Prostate gland (tissue), 2 donors: ENCODE measurements at regions not wholly inside any gene's neighbourhood (a gene's known extent, or its start where the extent isn't known, plus 50 kb on each side); places are given as distances from the start of the nearest gene placed in this dataset.

Source experiments
- DNase-seq: peaks from one replicate; pipeline ENCODE4 v3.0.0-alpha.2; 2019; ENCODE audit warnings: low spot score
- H3K27ac ChIP-seq, 2 donors: fragments of 200-600 bp; sonication (generic); 2 replicates each; pipeline ENCODE4 v1.5.1; 2017 to 2019
- H3K27me3 ChIP-seq: fragments of 200-600 bp; sonication (generic); replicated peaks from 2 replicates; pipeline ENCODE4 v1.5.1; 2019; ENCODE audit not compliant: insufficient read depth
- H3K36me3 ChIP-seq, 2 donors: fragments of 200-600 bp; sonication (generic); 1 replicate in 1 of 2; 2 replicates in 1 of 2; pipeline versions ENCODE4 v1.5.1 to v1.8.1; 2017 to 2019
- H3K4me1 ChIP-seq: fragments of 200-600 bp; sonication (generic); replicated peaks from 2 replicates; pipeline ENCODE4 v1.5.1; 2019
- H3K4me3 ChIP-seq, 2 donors: fragments of 200-600 bp; sonication (generic); 2 replicates each; pipeline ENCODE4 v1.5.1; 2017 to 2019
- H3K9me3 ChIP-seq: fragments of 200-600 bp; sonication (generic); 2 replicates; pipeline ENCODE4 v1.5.1; 2017
- CTCF ChIP-seq, 4 experiments: fragments of 200-600 bp in 2 of 4; fragments of 450-650 bp in 2 of 4; sonication (generic) in 2 of 4; IDR thresholded peaks; 1 replicate in 3 of 4; 2 replicates in 1 of 4; pipeline ENCODE4 v1.5.1; 2016 to 2019; ENCODE audit warnings: antibody characterized with exemption in 4 of 4, mild to moderate bottlenecking in 2 of 4, moderate library complexity in 2 of 4
- POLR2A ChIP-seq: fragments of 450-650 bp; IDR thresholded peaks from one replicate; pipeline ENCODE4 v1.6.1; 2016; ENCODE audit warnings: antibody characterized with exemption, mild to moderate bottlenecking
- POLR2AphosphoS5 ChIP-seq: sonication (generic); formaldehyde crosslinking; IDR thresholded peaks from one replicate; pipeline ENCODE4 v1.6.1; 2017; ENCODE audit warnings: antibody characterized with exemption
- WGBS: methylation state at CpG from one replicate; pipeline ENCODE4 v1.1.5; 2018; 5-methylcytosine and 5-hydroxymethylcytosine counted together
- intact Hi-C: fragments of 100-400 bp; cut with DNase I; formaldehyde crosslinking; loops from one replicate; pipeline ENCODE4 v1.14.2; 2022

DNA sequence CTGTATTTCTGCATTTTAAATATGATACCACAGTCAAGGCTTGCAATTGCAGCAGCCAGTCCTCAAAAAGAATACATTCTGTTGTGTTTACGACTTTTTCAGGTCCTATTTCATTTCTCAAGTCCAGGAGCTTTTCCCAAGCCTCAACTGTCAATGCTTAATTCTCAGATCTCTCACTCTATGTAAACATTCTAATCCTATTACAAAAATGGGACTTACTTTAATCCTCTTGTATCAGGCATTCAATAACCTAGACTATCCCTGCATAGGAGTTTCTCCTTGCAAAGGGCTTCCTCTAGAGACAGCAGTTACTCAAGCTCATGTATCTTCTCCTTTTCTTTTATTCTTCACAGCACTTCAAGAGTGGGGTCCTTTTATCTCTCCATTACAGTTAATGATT, 1293.0 kb downstream of the GRIK2 start:
- DNase-seq, result no peak
- TF ChIP-seq POLR2A (no peak), CTCF (IDR thresholded peaks at IDR 0.05) (no peak), POLR2AphosphoS5 (no peak)
- Histone ChIP-seq H3K4me1 (no peaks in the 10 kb centered on the region), H3K27me3 (no peaks in the 10 kb centered on the region), H3K9me3 (no peaks in the 10 kb centered on the region), H3K4me3 (no peak overlapping the region), H3K27ac (no peak overlapping the region), H3K36me3 (no peaks in the 10 kb centered on the region)
- 56% methylated on average over 1 of the region's 1 CpG for WGBS
- intact Hi-C loops, result no loop called here

GRCh38 chr6:102680413-102680812, 1286.9 kb downstream of the GRIK2 start:
- Histone ChIP-seq H3K27me3 (no peaks in the 10 kb centered on the region), H3K4me3 (no peak overlapping the region), H3K27ac (no peak overlapping the region), H3K4me1 (no peaks in the 10 kb centered on the region), H3K9me3 (no peaks in the 10 kb centered on the region), H3K36me3 (no peaks in the 10 kb centered on the region)
- 22% methylated on average over 2 of the region's 2 CpGs for WGBS
- TF ChIP-seq CTCF (IDR thresholded peaks at IDR 0.05) (no peak), POLR2AphosphoS5 (no peak), POLR2A (no peak)
- intact Hi-C loops, result no loop called here
- no peak for DNase-seq

GRCh38 chr6:102679865-102680264, 1286.4 kb downstream of the GRIK2 start:
- H3K27ac ChIP-seq, result no peak overlapping the region
- H3K27me3 ChIP-seq, result no peaks in the 10 kb centered on the region
- no peaks in the 10 kb centered on the region for H3K9me3 ChIP-seq
- no peak overlapping the region for H3K4me3 ChIP-seq
- H3K4me1 ChIP-seq, result no peaks in the 10 kb centered on the region
- intact Hi-C loops, result no loop called here
- no peak for TF ChIP-seq POLR2A
- TF ChIP-seq CTCF (IDR thresholded peaks at IDR 0.05), result no peak
- no peak for TF ChIP-seq POLR2AphosphoS5
- no peaks in the 10 kb centered on the region for H3K36me3 ChIP-seq
- 23% methylated on average over 1 of the region's 1 CpG for WGBS
- DNase-seq, result no peak

GRCh38 chr6:102677225-102677624, 1283.7 kb downstream of the GRIK2 start:
- no peaks in the 10 kb centered on the region for H3K36me3 ChIP-seq
- H3K27ac ChIP-seq, result no peak overlapping the region
- 22% methylated on average over 1 of the region's 1 CpG for WGBS
- H3K4me3 ChIP-seq, result no peak overlapping the region
- no peak for DNase-seq
- no peaks in the 10 kb centered on the region for H3K9me3 ChIP-seq
- TF ChIP-seq POLR2A, result no peak
- no peak for TF ChIP-seq CTCF (IDR thresholded peaks at IDR 0.05)
- no peak for TF ChIP-seq POLR2AphosphoS5
- intact Hi-C loops, result no loop called here
- H3K4me1 ChIP-seq, result no peaks in the 10 kb centered on the region
- no peaks in the 10 kb centered on the region for H3K27me3 ChIP-seq

GRCh38 chr6:102670735-102671134, 1277.2 kb downstream of the GRIK2 start:
- no peaks in the 10 kb centered on the region for H3K4me1 ChIP-seq
- no peak overlapping the region for H3K4me3 ChIP-seq
- no peaks in the 10 kb centered on the region for H3K9me3 ChIP-seq
- WGBS, result 48% methylated on average over 1 of the region's 1 CpG
- H3K27ac ChIP-seq, result no peak overlapping the region
- no peaks in the 10 kb centered on the region for H3K27me3 ChIP-seq
- no peak for DNase-seq
- intact Hi-C loops, result no loop called here
- no peaks in the 10 kb centered on the region for H3K36me3 ChIP-seq
- TF ChIP-seq POLR2AphosphoS5 (no peak), POLR2A (no peak), CTCF (IDR thresholded peaks at IDR 0.05) (no peak)
